T-cell (primary cell): ENCODE measurements at regions not wholly inside any gene's neighbourhood (a gene's known extent, or its start where the extent isn't known, plus 50 kb on each side); places are given as distances from the start of the nearest gene placed in this dataset.

Source experiments
- ATAC-seq, 4 experiments: fragments of 200-7000 bp in 3 of 4; fragments of 150-1000 bp in 1 of 4; cut with Tn5 transposase; replicated peaks in 1 of 4; 1 replicate in 3 of 4; 2 replicates in 1 of 4; pipeline ENCODE4 v1.10.0; 2021; ENCODE audit warnings: moderate library complexity in 3 of 4, mild to moderate bottlenecking in 2 of 4, moderate number of reproducible peaks in 1 of 4
- CTCF ChIA-PET, 2 donors: fragments of 300-600 bp; sonication (Branson Sonifier 250); formaldehyde crosslinking; loops; one replicate each; lab custom pipeline; 2022; ENCODE audit warnings: antibody characterized with exemption in 2 of 2; lab: Charles Lee
- POLR2A ChIA-PET, 2 donors: fragments of 300-600 bp; sonication (Branson Sonifier 250); formaldehyde crosslinking; loops; one replicate each; lab custom pipeline; 2022; ENCODE audit warnings: antibody characterized with exemption in 2 of 2; lab: Charles Lee
- DNase-seq, 35 experiments: peaks; one replicate each; pipeline versions ENCODE4 v3.0.0 to v3.0.0-alpha.2; 2013 to 2023
- H3K27ac ChIP-seq: one replicate; pipeline ENCODE4 v1.5.1; 2013; ENCODE audit warnings: low read length
- H3K27me3 ChIP-seq, 2 experiments: replicated peaks in 1 of 2; 1 replicate in 1 of 2; 2 replicates in 1 of 2; pipeline versions ENCODE4 v1.6.1 to v1.7.0; 2013; ENCODE audit warnings: low read length in 1 of 2, mixed read lengths in 1 of 2; ENCODE audit not compliant: control insufficient read depth in 2 of 2, insufficient read depth in 2 of 2; ENCODE audit errors: extremely low read depth in 1 of 2
- H3K36me3 ChIP-seq, 2 donors: 1 replicate in 1 of 2; 2 replicates in 1 of 2; pipeline versions ENCODE4 v1.6.1 to v1.7.0; 2013; ENCODE audit warnings: low read length in 1 of 2; ENCODE audit not compliant: control insufficient read depth in 2 of 2, insufficient read depth in 1 of 2; ENCODE audit errors: extremely low read depth in 1 of 2
- H3K4me1 ChIP-seq, 2 experiments: 1 replicate in 1 of 2; 2 replicates in 1 of 2; pipeline versions ENCODE4 v1.6.1 to v1.7.0; 2013; ENCODE audit warnings: low read length in 2 of 2, mixed read lengths in 1 of 2; ENCODE audit not compliant: insufficient read depth in 2 of 2, control insufficient read depth in 1 of 2; ENCODE audit errors: extremely low read depth in 1 of 2
- H3K4me3 ChIP-seq, 2 donors: 1 replicate in 1 of 2; 2 replicates in 1 of 2; pipeline versions ENCODE4 v1.5.1 to v1.7.0; 2013; ENCODE audit warnings: mild to moderate bottlenecking in 2 of 2, low read length in 1 of 2, moderate library complexity in 1 of 2; ENCODE audit not compliant: control insufficient read depth in 1 of 2; ENCODE audit errors: extremely low read depth in 1 of 2
- H3K9me3 ChIP-seq: 2 replicates; pipeline ENCODE4 v1.7.0; 2013
- H3K27ac Mint-ChIP-seq, 2 donors: one replicate each; pipeline ENCODE4 v1.8.0; 2020 to 2021; ENCODE audit warnings: mild to moderate bottlenecking in 2 of 2, mixed read lengths in 2 of 2
- H3K27me3 Mint-ChIP-seq, 2 donors: one replicate each; pipeline ENCODE4 v1.8.0; 2021 to 2022; ENCODE audit warnings: mixed read lengths in 2 of 2
- H3K36me3 Mint-ChIP-seq: one replicate; pipeline ENCODE4 v1.8.0; 2021; ENCODE audit warnings: mixed read lengths
- H3K4me1 Mint-ChIP-seq, 3 donors: one replicate each; pipeline ENCODE4 v1.8.0; 2020 to 2022; ENCODE audit warnings: mixed read lengths in 3 of 3, mild to moderate bottlenecking in 1 of 3
- H3K4me3 Mint-ChIP-seq, 3 donors: one replicate each; pipeline ENCODE4 v1.8.0; 2020 to 2022; ENCODE audit warnings: mild to moderate bottlenecking in 3 of 3, mixed read lengths in 3 of 3, moderate library complexity in 3 of 3
- H3K9me3 Mint-ChIP-seq, 3 donors: one replicate each; pipeline ENCODE4 v1.8.0; 2020 to 2022; ENCODE audit warnings: mixed read lengths in 3 of 3
- WGBS: methylation state at CpG from one replicate; pipeline ENCODE4 v1.1.5; 2013; ENCODE audit warnings: missing lambda C conversion rate; ENCODE audit not compliant: insufficient coverage; 5-methylcytosine and 5-hydroxymethylcytosine counted together

- no peaks in the 10 kb centered on the region for H3K4me1 Mint-ChIP-seq
- peaks cover 0 to 8% (median 7%) of the 10 kb centered on the region in 3 donors for H3K9me3 Mint-ChIP-seq
- Histone ChIP-seq H3K27ac (no peak overlapping the region), H3K9me3 (no peaks in the 10 kb centered on the region), H3K27me3 (no peaks in the 10 kb centered on the region), H3K4me3 (no peak overlapping the region), H3K36me3 (no peaks in the 10 kb centered on the region), H3K4me1 (no peaks in the 10 kb centered on the region)
- ChIA-PET CTCF (no interaction called here), POLR2A (no interaction called here)
- no peak overlapping the region for H3K4me3 Mint-ChIP-seq
- H3K36me3 Mint-ChIP-seq: no peaks in the 10 kb centered on the region
- peaks cover 0 to 4% of the 10 kb centered on the region in 2 donors for H3K27me3 Mint-ChIP-seq
- ATAC-seq: no peak
- no peak for DNase-seq
- no peak overlapping the region for H3K27ac Mint-ChIP-seq
- WGBS: no CpG with 5 or more reads among the region's 5 CpGs
Measured at GRCh38 chr5:102130386-102130785, 165.7 kb downstream of the SLCO4C1 start.

- Histone ChIP-seq H3K4me1 (no peaks in the 10 kb centered on the region), H3K27ac (no peak overlapping the region), H3K4me3 (no peak overlapping the region), H3K27me3 (no peaks in the 10 kb centered on the region), H3K36me3 (no peaks in the 10 kb centered on the region), H3K9me3 (no peaks in the 10 kb centered on the region)
- ChIA-PET CTCF (no interaction called here), POLR2A (no interaction called here)
- Mint-ChIP-seq H3K4me1 (no peaks in the 10 kb centered on the region), H3K27me3 (peaks cover 0 to 7% of the 10 kb centered on the region in 2 donors), H3K27ac (no peak overlapping the region), H3K9me3 (no peaks in the 10 kb centered on the region), H3K36me3 (no peaks in the 10 kb centered on the region), H3K4me3 (no peak overlapping the region)
- WGBS: no CpG with 5 or more reads among the region's 3 CpGs
- DNase-seq (no peak), ATAC-seq (no peak)
Measured at GRCh38 chr5:102119252-102119651, 176.8 kb downstream of the SLCO4C1 start.

- Histone ChIP-seq H3K9me3 (no peaks in the 10 kb centered on the region), H3K27me3 (no peaks in the 10 kb centered on the region), H3K27ac (no peak overlapping the region), H3K4me1 (no peaks in the 10 kb centered on the region), H3K4me3 (no peak overlapping the region), H3K36me3 (no peaks in the 10 kb centered on the region)
- DNase-seq (no peak), ATAC-seq (no peak)
- H3K4me1 Mint-ChIP-seq: no peaks in the 10 kb centered on the region
- ChIA-PET CTCF (no interaction called here), POLR2A (no interaction called here)
- H3K27ac Mint-ChIP-seq: no peak overlapping the region
- peaks cover 0 to 7% of the 10 kb centered on the region in 2 donors for H3K27me3 Mint-ChIP-seq
- no peak overlapping the region for H3K4me3 Mint-ChIP-seq
- WGBS: no CpG with 5 or more reads among the region's 1 CpG
- H3K9me3 Mint-ChIP-seq: no peaks in the 10 kb centered on the region
- H3K36me3 Mint-ChIP-seq: no peaks in the 10 kb centered on the region
Measured at GRCh38 chr5:102115736-102116135, 180.3 kb downstream of the SLCO4C1 start.

GRCh38 chr5:102114525-102115069 lies 181.5 kb downstream of the SLCO4C1 start:
- no peaks in the 10 kb centered on the region for H3K4me1 Mint-ChIP-seq
- H3K9me3 Mint-ChIP-seq: no peaks in the 10 kb centered on the region
- H3K27ac ChIP-seq: no peak overlapping the region
- DNase-seq (no peak), ATAC-seq (no peak)
- H3K27ac Mint-ChIP-seq: no peak overlapping the region
- CTCF ChIA-PET: no interaction called here
- no peak overlapping the region for H3K4me3 Mint-ChIP-seq
- peaks cover 0 to 7% of the 10 kb centered on the region in 2 donors for H3K27me3 Mint-ChIP-seq
- no peaks in the 10 kb centered on the region for H3K36me3 Mint-ChIP-seq
- H3K9me3 ChIP-seq: no peaks in the 10 kb centered on the region
- no peaks in the 10 kb centered on the region for H3K27me3 ChIP-seq
- 77% methylated on average over 6 of the region's 9 CpGs for WGBS
- POLR2A ChIA-PET: no interaction called here
- no peaks in the 10 kb centered on the region for H3K36me3 ChIP-seq
- no peaks in the 10 kb centered on the region for H3K4me1 ChIP-seq
- no peak overlapping the region for H3K4me3 ChIP-seq

- no peaks in the 10 kb centered on the region for H3K4me1 Mint-ChIP-seq
- no peak overlapping the region for H3K27ac Mint-ChIP-seq
- no peaks in the 10 kb centered on the region for H3K4me1 ChIP-seq
- CTCF ChIA-PET: interaction anchor here in 1 of 2 donors (0.6 kb wide), 1 partner anchor 694 kb away, joined by 3 read pairs; no protein-coding TSS in a partner anchor
- POLR2A ChIA-PET: no interaction called here
- H3K9me3 Mint-ChIP-seq: no peaks in the 10 kb centered on the region
- no peak overlapping the region for H3K27ac ChIP-seq
- peaks cover 0 to 3% of the 10 kb centered on the region in 2 experiments for H3K27me3 ChIP-seq
- H3K4me3 ChIP-seq: no peak overlapping the region
- H3K4me3 Mint-ChIP-seq: no peak overlapping the region
- 78% methylated on average over 1 of the region's 3 CpGs for WGBS
- DNase-seq: no peak
- H3K36me3 Mint-ChIP-seq: no peaks in the 10 kb centered on the region
- H3K9me3 ChIP-seq: no peaks in the 10 kb centered on the region
- H3K36me3 ChIP-seq: no peaks in the 10 kb centered on the region
- no peaks in the 10 kb centered on the region for H3K27me3 Mint-ChIP-seq
- no peak for ATAC-seq
Measured at GRCh38 chr5:102107865-102108264, 188.2 kb downstream of the SLCO4C1 start.

- H3K27me3 Mint-ChIP-seq: no peaks in the 10 kb centered on the region
- H3K27ac ChIP-seq: no peak overlapping the region
- no peaks in the 10 kb centered on the region for H3K36me3 Mint-ChIP-seq
- no peaks in the 10 kb centered on the region for H3K9me3 ChIP-seq
- CTCF ChIA-PET: interaction anchor here in 1 of 2 donors (0.6 kb wide), 1 partner anchor 196 kb away, joined by 4 read pairs; no protein-coding TSS in a partner anchor
- no peak overlapping the region for H3K4me3 ChIP-seq
- no peaks in the 10 kb centered on the region for H3K36me3 ChIP-seq
- no peak overlapping the region for H3K4me3 Mint-ChIP-seq
- no peaks in the 10 kb centered on the region for H3K4me1 Mint-ChIP-seq
- H3K27me3 ChIP-seq: peaks cover 0 to 3% of the 10 kb centered on the region in 2 experiments
- no peak overlapping the region for H3K27ac Mint-ChIP-seq
- no peaks in the 10 kb centered on the region for H3K4me1 ChIP-seq
- no peaks in the 10 kb centered on the region for H3K9me3 Mint-ChIP-seq
- POLR2A ChIA-PET: no interaction called here
- ATAC-seq (no peak), DNase-seq (no peak)
Measured at GRCh38 chr5:102106599-102106998, 189.5 kb downstream of the SLCO4C1 start.
